ENCODE measurements at regions not wholly inside any gene's neighbourhood (a gene's known extent, or its start where the extent isn't known, plus 50 kb on each side); places are given as distances from the start of the nearest gene placed in this dataset.

- Histone ChIP-seq H3K56ac (ENCODE audit: insufficient read length, low read depth, low read length) (no peak overlapping the region), H3K4me1 (ENCODE audit: insufficient read depth, low read length) (no peaks in the 10 kb centered on the region), H3K4me2 (ENCODE audit: insufficient read depth, insufficient read length, low read length) (no peak overlapping the region), H3K9ac (ENCODE audit: extremely low read depth, insufficient read length, low read length) (no peak overlapping the region), H2AK5ac (ENCODE audit: insufficient read length, low read length) (no peak overlapping the region), H2BK120ac (ENCODE audit: low read depth, low read length, poor library complexity, severe bottlenecking) (no peak overlapping the region), H3K4ac (ENCODE audit: low read depth, low read length) (no peak overlapping the region), H3K23me2 (ENCODE audit: insufficient read length, low read depth, low read length, poor library complexity, severe bottlenecking) (no peaks in the 10 kb centered on the region), H3K23ac (ENCODE audit: insufficient read length, low read depth, low read length) (no peak overlapping the region), H3K9me3 (ENCODE audit: control insufficient read depth, low read depth, low read length) (no peaks in the 10 kb centered on the region), H3K79me1 (ENCODE audit: insufficient read depth, low read depth, low read length, poor library complexity, severe bottlenecking) (no peaks in the 10 kb centered on the region), H2BK5ac (ENCODE audit: insufficient read length, low read length) (no peak overlapping the region), H4K8ac (replicated peaks; ENCODE audit: insufficient read length, low read depth, low read length) (no peak overlapping the region), H2BK12ac (ENCODE audit: insufficient read length, low read depth, low read length) (no peak overlapping the region), H3K27me3 (ENCODE audit: insufficient read depth, low read length) (no peaks in the 10 kb centered on the region), H3K14ac (ENCODE audit: insufficient read depth, low read length) (no peak overlapping the region), H3K79me2 (ENCODE audit: insufficient read depth, low read length) (no peaks in the 10 kb centered on the region), H4K91ac (ENCODE audit: insufficient read length, low read depth, low read length) (no peak overlapping the region), H4K20me1 (ENCODE audit: control insufficient read depth, insufficient read depth, insufficient read length) (no peaks in the 10 kb centered on the region), H3T11ph (ENCODE audit: low read length) (no peak overlapping the region), H4K5ac (ENCODE audit: insufficient read length, low read depth, low read length) (no peak overlapping the region), H3K18ac (ENCODE audit: insufficient read length, low read depth, low read length) (no peak overlapping the region), H2BK20ac (ENCODE audit: low read depth, low read length, poor library complexity, severe bottlenecking) (no peak overlapping the region), H2BK15ac (ENCODE audit: low read depth, low read length) (no peak overlapping the region), H2AFZ (ENCODE audit: low read length) (peak overlapping the region; percentile 8), H3K27ac (ENCODE audit: insufficient read length, low read depth, low read length) (no peak overlapping the region)
- DNase-seq, result no peak
- no peaks in the 10 kb centered on the region for H3K36me3 Mint-ChIP-seq (ENCODE audit: insufficient read depth in 1 of 3, low read depth in 3 of 3)
- no peaks in the 10 kb centered on the region; the same call in 1 of the 2 replicates for H3K27me3 Mint-ChIP-seq (ENCODE audit: low read depth)
- no peaks in the 10 kb centered on the region for H3K4me1 Mint-ChIP-seq
- no CpG with 5 or more reads among the region's 3 CpGs for WGBS (ENCODE audit: extremely low coverage, insufficient read length, low lambda C conversion rate)
- TF ChIP-seq CTCF (conservative IDR thresholded peaks at IDR 0.05), result no peak
- no peak overlapping the region for H3K27ac Mint-ChIP-seq
- H3K9me3 Mint-ChIP-seq, result no peaks in the 10 kb centered on the region
- no peak overlapping the region for H3K4me3 Mint-ChIP-seq
Measured at GRCh38 chr5:28468166-28468565, 1429.8 kb upstream of the CDH9 start.

Measured in H9 (cell line).